ENCODE measurements at regions not wholly inside any gene's neighbourhood (a gene's known extent, or its start where the extent isn't known, plus 50 kb on each side); places are given as distances from the start of the nearest gene placed in this dataset.

GRCh38 chr5:22947921-22948320 is 94.8 kb upstream of the CDH12 start:
- H3K27ac ChIP-seq (ENCODE audit: low read length): no peak overlapping the region
- BruUV-seq (replicated peaks): no TSS peak
- H3K4me1 ChIP-seq (ENCODE audit: control insufficient read depth, insufficient read depth, low read length): no peaks in the 10 kb centered on the region
- intact Hi-C loops (cut with micrococcal nuclease; ENCODE audit: unreplicated experiment): no loop called here
- no peaks in the 10 kb centered on the region for H3K36me3 ChIP-seq (ENCODE audit: control insufficient read depth, insufficient read depth, low read length)
- no peak for ATAC-seq
- no peak for TF ChIP-seq CTCF (IDR thresholded peaks at IDR 0.05)
- no peak for TF ChIP-seq REST (IDR thresholded peaks at IDR 0.05; ENCODE audit: insufficient read depth in 1 of 2, low read depth in 2 of 2, low read length in 1 of 2)
- TF ChIP-seq POLR2AphosphoS5 (IDR thresholded peaks at IDR 0.05; ENCODE audit: low read depth, low read length): no peak
- no peak for TF ChIP-seq SIN3A (IDR thresholded peaks at IDR 0.05; ENCODE audit: borderline replicate concordance, insufficient read depth, low read depth, low read length)
- no peak for TF ChIP-seq TCF7L2 (IDR thresholded peaks at IDR 0.05; ENCODE audit: low read depth, low read length)
- H3K27me3 ChIP-seq (ENCODE audit: control insufficient read depth, insufficient read depth, low read length): no peaks in the 10 kb centered on the region
- H3K4me3 ChIP-seq (ENCODE audit: low read depth in 2 of 2, low read length in 2 of 2): no peak overlapping the region
- no peak for DNase-seq (ENCODE audit: low read depth, low spot score)
- POLR2A ChIA-PET: interaction anchor here (0.6 kb wide), 1 partner anchor 250 kb away, joined by 7 read pairs; no protein-coding TSS in a partner anchor
- no peaks in the 10 kb centered on the region for H3K9me3 ChIP-seq (ENCODE audit: control insufficient read depth, insufficient read depth, low read depth, low read length)
- in situ Hi-C loops (cut with HindIII; ENCODE audit: low pct_unique_long_range_greater_than_20kb, low sequenced_read_pairs): no loop called here
- CTCF ChIA-PET: no interaction called here

- in situ Hi-C loops (cut with HindIII; ENCODE audit: low pct_unique_long_range_greater_than_20kb, low sequenced_read_pairs) (no loop called here), intact Hi-C loops (cut with micrococcal nuclease; ENCODE audit: unreplicated experiment) (no loop called here)
- H3K9me3 ChIP-seq (ENCODE audit: control insufficient read depth, insufficient read depth, low read depth, low read length): no peaks in the 10 kb centered on the region
- ChIA-PET CTCF (no interaction called here), POLR2A (no interaction called here)
- H3K4me1 ChIP-seq (ENCODE audit: control insufficient read depth, insufficient read depth, low read length): no peaks in the 10 kb centered on the region
- ATAC-seq (no peak), DNase-seq (ENCODE audit: low read depth, low spot score) (no peak)
- no peaks in the 10 kb centered on the region for H3K36me3 ChIP-seq (ENCODE audit: control insufficient read depth, insufficient read depth, low read length)
- no peak overlapping the region for H3K4me3 ChIP-seq (ENCODE audit: low read depth in 2 of 2, low read length in 2 of 2)
- no peaks in the 10 kb centered on the region for H3K27me3 ChIP-seq (ENCODE audit: control insufficient read depth, insufficient read depth, low read length)
- no peak for TF ChIP-seq POLR2AphosphoS5 (IDR thresholded peaks at IDR 0.05; ENCODE audit: low read depth, low read length)
- TF ChIP-seq CTCF (IDR thresholded peaks at IDR 0.05): no peak
- no peak for TF ChIP-seq SIN3A (IDR thresholded peaks at IDR 0.05; ENCODE audit: borderline replicate concordance, insufficient read depth, low read depth, low read length)
- no peak for TF ChIP-seq REST (IDR thresholded peaks at IDR 0.05; ENCODE audit: insufficient read depth in 1 of 2, low read depth in 2 of 2, low read length in 1 of 2)
- TF ChIP-seq TCF7L2 (IDR thresholded peaks at IDR 0.05; ENCODE audit: low read depth, low read length): no peak
- no peak overlapping the region for H3K27ac ChIP-seq (ENCODE audit: low read length)
- BruUV-seq (replicated peaks): no TSS peak
Measured at GRCh38 chr5:22938362-22938761, 85.2 kb upstream of the CDH12 start.
